ENCODE measurements at regions not wholly inside any gene's neighbourhood (a gene's known extent, or its start where the extent isn't known, plus 50 kb on each side); places are given as distances from the start of the nearest gene placed in this dataset.

DNA sequence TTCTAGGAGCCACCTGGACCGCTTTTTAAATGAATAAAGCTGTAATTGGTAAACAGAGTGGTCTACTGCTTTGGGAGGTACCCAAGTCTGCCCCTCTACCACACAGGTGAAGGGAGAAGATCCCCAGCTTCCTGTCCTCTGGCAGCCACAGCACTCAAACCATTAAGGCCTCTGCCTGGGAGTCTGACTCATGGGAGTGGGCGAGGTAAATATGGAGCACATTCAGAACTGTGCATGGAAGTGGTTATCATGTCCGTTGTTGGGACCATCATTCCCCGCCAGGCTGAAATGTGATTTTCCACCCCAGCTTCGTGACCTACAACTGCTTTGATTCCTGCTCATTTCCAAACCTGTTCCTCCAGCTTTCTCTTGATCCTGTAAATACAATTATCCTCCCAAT, 59.5 kb upstream of the ALDH1B1 start:
- POLR2A ChIA-PET = no interaction called here
- Mint-ChIP-seq H3K27ac (no peak overlapping the region), H3K36me3 (ENCODE audit: low read depth) (no peaks in the 10 kb centered on the region), H3K9me3 (no peaks in the 10 kb centered on the region), H3K27me3 (peaks cover 7% of the 10 kb centered on the region), H3K4me1 (ENCODE audit: low read depth) (no peaks in the 10 kb centered on the region), H3K4me3 (no peak overlapping the region)
- intact Hi-C loops (cut with micrococcal nuclease) = no loop called here
- CTCF ChIA-PET = no interaction called here
- TF ChIP-seq, protein P1, sequence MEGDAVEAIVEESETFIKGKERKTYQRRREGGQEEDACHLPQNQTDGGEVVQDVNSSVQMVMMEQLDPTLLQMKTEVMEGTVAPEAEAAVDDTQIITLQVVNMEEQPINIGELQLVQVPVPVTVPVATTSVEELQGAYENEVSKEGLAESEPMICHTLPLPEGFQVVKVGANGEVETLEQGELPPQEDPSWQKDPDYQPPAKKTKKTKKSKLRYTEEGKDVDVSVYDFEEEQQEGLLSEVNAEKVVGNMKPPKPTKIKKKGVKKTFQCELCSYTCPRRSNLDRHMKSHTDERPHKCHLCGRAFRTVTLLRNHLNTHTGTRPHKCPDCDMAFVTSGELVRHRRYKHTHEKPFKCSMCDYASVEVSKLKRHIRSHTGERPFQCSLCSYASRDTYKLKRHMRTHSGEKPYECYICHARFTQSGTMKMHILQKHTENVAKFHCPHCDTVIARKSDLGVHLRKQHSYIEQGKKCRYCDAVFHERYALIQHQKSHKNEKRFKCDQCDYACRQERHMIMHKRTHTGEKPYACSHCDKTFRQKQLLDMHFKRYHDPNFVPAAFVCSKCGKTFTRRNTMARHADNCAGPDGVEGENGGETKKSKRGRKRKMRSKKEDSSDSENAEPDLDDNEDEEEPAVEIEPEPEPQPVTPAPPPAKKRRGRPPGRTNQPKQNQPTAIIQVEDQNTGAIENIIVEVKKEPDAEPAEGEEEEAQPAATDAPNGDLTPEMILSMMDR (IDR thresholded peaks at IDR 0.05) = no peak
- ATAC-seq = no peak
- DNase-seq = no peak

DNA sequence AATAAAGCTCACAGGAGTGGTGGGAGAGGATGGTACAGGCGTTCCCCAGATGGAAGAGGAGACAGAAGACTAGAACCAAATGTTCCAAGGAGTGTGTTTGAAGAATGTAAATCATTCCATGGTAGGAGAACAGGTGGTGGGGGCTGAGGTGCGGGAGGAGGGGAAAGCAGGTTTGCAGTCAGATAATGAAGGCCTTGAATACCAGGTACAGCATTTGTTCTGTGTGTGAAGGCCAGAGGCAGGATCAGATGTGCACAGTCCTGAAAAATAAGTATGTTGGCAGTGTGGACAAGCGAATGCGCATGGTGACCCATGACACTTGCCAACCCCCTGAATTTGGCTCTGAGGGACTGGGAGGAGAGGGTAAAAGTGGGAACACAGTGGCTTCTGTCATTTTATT, 59.9 kb upstream of the ALDH1B1 start:
- no peaks in the 10 kb centered on the region for H3K36me3 Mint-ChIP-seq (ENCODE audit: low read depth)
- no peak overlapping the region for H3K27ac Mint-ChIP-seq
- TF ChIP-seq, protein P1 (IDR thresholded peaks at IDR 0.05) = no peak
- no peak overlapping the region for H3K4me3 Mint-ChIP-seq
- DNase-seq (no peak), ATAC-seq (no peak)
- ChIA-PET CTCF (no interaction called here), POLR2A (no interaction called here)
- intact Hi-C loops (cut with micrococcal nuclease) = no loop called here
- no peaks in the 10 kb centered on the region for H3K4me1 Mint-ChIP-seq (ENCODE audit: low read depth)
- H3K9me3 Mint-ChIP-seq = no peaks in the 10 kb centered on the region
- H3K27me3 Mint-ChIP-seq = peaks cover 7% of the 10 kb centered on the region

DNA sequence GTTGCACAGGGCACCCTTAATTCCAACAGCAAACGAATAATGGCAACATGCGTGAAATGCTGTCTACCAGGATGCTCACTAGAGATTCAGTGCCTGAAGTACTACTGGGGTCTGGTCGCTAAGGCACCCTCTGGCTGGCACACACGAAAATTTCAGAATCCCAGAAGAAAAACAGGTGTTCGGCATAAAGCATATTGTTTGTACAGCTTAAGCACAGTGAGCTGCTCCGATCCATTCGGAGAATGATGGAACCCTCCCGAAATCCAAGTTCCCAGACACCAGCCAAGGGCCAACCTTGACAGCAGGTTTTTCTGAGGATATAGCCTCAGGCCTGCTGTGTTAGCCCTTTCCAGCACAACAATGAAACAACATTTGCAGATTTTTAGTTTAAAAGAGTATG, 61.4 kb upstream of the ALDH1B1 start:
- Mint-ChIP-seq H3K4me3 (no peak overlapping the region), H3K4me1 (ENCODE audit: low read depth) (no peaks in the 10 kb centered on the region), H3K36me3 (ENCODE audit: low read depth) (no peaks in the 10 kb centered on the region), H3K27me3 (peaks cover 3% of the 10 kb centered on the region), H3K9me3 (no peaks in the 10 kb centered on the region), H3K27ac (no peak overlapping the region)
- intact Hi-C loops (cut with micrococcal nuclease) = no loop called here
- CTCF ChIA-PET = interaction anchor here (0.7 kb wide), 1 partner anchor 12 kb away, joined by 3 read pairs; no protein-coding TSS in a partner anchor
- TF ChIP-seq, protein P1 (IDR thresholded peaks at IDR 0.05) = no peak
- DNase-seq (no peak), ATAC-seq (no peak)
- POLR2A ChIA-PET = no interaction called here

DNA sequence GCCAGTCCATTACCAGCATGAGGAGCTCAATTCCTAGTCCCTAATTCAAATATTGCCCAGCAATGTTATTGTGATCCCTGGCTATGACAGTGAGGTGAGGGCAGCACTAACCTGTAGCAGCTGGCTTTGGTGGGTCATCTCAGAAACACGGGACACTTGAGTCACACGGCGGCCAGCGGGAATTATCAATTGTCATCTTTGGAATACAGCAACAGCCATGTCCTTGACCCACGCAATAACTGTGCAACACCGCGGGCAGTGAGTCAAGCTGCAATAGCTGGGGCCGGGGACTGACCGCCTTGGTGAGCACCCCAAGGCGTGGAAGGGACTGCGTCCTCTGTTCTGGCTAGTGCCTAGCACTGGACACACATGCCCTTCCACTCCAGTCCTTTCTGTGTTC, 62.5 kb upstream of the ALDH1B1 start:
- intact Hi-C loops (cut with micrococcal nuclease) = no loop called here
- Mint-ChIP-seq H3K27ac (no peak overlapping the region), H3K36me3 (ENCODE audit: low read depth) (no peaks in the 10 kb centered on the region), H3K9me3 (no peaks in the 10 kb centered on the region), H3K4me1 (ENCODE audit: low read depth) (no peaks in the 10 kb centered on the region), H3K27me3 (no peaks in the 10 kb centered on the region), H3K4me3 (no peak overlapping the region)
- ChIA-PET POLR2A (no interaction called here), CTCF (no interaction called here)
- TF ChIP-seq, protein P1 (IDR thresholded peaks at IDR 0.05) = no peak
- DNase-seq (no peak), ATAC-seq (no peak)

DNA sequence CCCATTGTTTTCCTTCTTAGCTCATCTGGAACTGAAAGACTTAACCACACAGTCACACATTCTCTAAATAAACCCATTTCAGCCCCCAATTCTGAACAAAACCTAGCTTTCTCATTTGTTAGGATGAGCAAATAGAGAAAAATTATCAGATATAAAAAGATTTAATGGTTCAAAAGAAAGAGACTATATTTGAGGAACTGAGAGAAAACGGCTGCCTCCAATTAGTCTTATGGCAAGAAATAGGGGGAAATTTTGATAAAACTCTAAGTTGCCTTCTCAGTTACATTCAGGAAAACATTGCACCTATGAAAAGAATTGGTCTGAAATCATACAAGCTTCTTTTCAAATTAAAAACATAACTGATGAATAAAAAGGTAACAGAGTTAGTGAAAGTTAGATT, 63.7 kb upstream of the ALDH1B1 start:
- no peaks in the 10 kb centered on the region for H3K36me3 Mint-ChIP-seq (ENCODE audit: low read depth)
- no peaks in the 10 kb centered on the region for H3K27me3 Mint-ChIP-seq
- TF ChIP-seq, protein P1 (IDR thresholded peaks at IDR 0.05) = no peak
- CTCF ChIA-PET = no interaction called here
- no peak overlapping the region for H3K27ac Mint-ChIP-seq
- intact Hi-C loops (cut with micrococcal nuclease) = no loop called here
- ATAC-seq (no peak), DNase-seq (no peak)
- POLR2A ChIA-PET = no interaction called here
- no peaks in the 10 kb centered on the region for H3K9me3 Mint-ChIP-seq
- no peak overlapping the region for H3K4me3 Mint-ChIP-seq
- no peaks in the 10 kb centered on the region for H3K4me1 Mint-ChIP-seq (ENCODE audit: low read depth)
